Esophagus squamous epithelium (tissue), 5 donors: ENCODE measurements at regions not wholly inside any gene's neighbourhood (a gene's known extent, or its start where the extent isn't known, plus 50 kb on each side); places are given as distances from the start of the nearest gene placed in this dataset.

Source experiments
- DNase-seq: peaks from one replicate; lab custom pipeline; 2025; lab: John Stamatoyannopoulos, UW
- H3K27ac ChIP-seq, 4 donors: fragments of 200-600 bp; sonication (generic); one replicate each; pipeline ENCODE4 v1.5.1; 2016 to 2019; ENCODE audit warnings: mild to moderate bottlenecking in 1 of 4
- H3K27me3 ChIP-seq, 4 donors: fragments of 200-600 bp; sonication (generic); 1 replicate in 3 of 4; 2 replicates in 1 of 4; pipeline versions ENCODE4 v1.5.1 to v1.6.0; 2017 to 2021; ENCODE audit warnings: antibody characterized with exemption in 1 of 4
- H3K36me3 ChIP-seq, 3 donors: fragments of 200-600 bp; sonication (generic); one replicate each; pipeline ENCODE4 v1.5.1; 2016 to 2019
- H3K4me1 ChIP-seq, 3 donors: fragments of 200-600 bp; sonication (generic); one replicate each; pipeline ENCODE4 v1.5.1; 2017 to 2019
- H3K4me3 ChIP-seq, 4 donors: fragments of 200-600 bp; sonication (generic); 1 replicate in 3 of 4; 2 replicates in 1 of 4; pipeline ENCODE4 v1.5.1; 2016 to 2019; ENCODE audit warnings: mild to moderate bottlenecking in 2 of 4, moderate library complexity in 1 of 4
- H3K9me3 ChIP-seq, 3 donors: fragments of 200-600 bp; sonication (generic); one replicate each; pipeline ENCODE4 v1.5.1; 2016 to 2019
- CTCF ChIP-seq, 6 experiments: fragments of 450-650 bp in 4 of 6; fragments of 200-600 bp in 2 of 6; sonication (generic) in 2 of 6; IDR thresholded peaks; one replicate each; pipeline ENCODE4 v1.5.1; 2016 to 2019; ENCODE audit warnings: antibody characterized with exemption in 6 of 6, mild to moderate bottlenecking in 4 of 6, moderate library complexity in 4 of 6
- POLR2A ChIP-seq, 4 donors: fragments of 450-650 bp; IDR thresholded peaks; one replicate each; pipeline ENCODE4 v1.6.1; 2017; ENCODE audit warnings: antibody characterized with exemption in 4 of 4, mild to moderate bottlenecking in 4 of 4, moderate library complexity in 3 of 4
- WGBS, 2 donors: methylation state at CpG; one replicate each; pipeline ENCODE4 v1.1.5; 2018; 5-methylcytosine and 5-hydroxymethylcytosine counted together
- intact Hi-C: fragments of 100-400 bp; cut with DNase I; formaldehyde crosslinking; loops from one replicate; pipeline ENCODE4 v1.15.0; 2022
- donor health status: DM: yes; HTN: yes; CAD: no.

GRCh38 chr2:239671916-239672849 is 271.4 kb upstream of the HDAC4 start:
- H3K4me3 ChIP-seq = no peak overlapping the region
- H3K27me3 ChIP-seq = peaks cover 0 to 5% (median 0%) of the 10 kb centered on the region in 4 donors
- no peaks in the 10 kb centered on the region for H3K36me3 ChIP-seq
- H3K27ac ChIP-seq = no peak overlapping the region
- H3K9me3 ChIP-seq = no peaks in the 10 kb centered on the region
- no peak for DNase-seq
- TF ChIP-seq CTCF (IDR thresholded peaks at IDR 0.05) (no peak), POLR2A (IDR thresholded peaks at IDR 0.05) (no peak)
- WGBS, 2 donors = 85 to 88% methylated on average over 17 of the region's 18 CpGs
- no peaks in the 10 kb centered on the region for H3K4me1 ChIP-seq
- intact Hi-C loops = no loop called here

GRCh38 chr2:239671471-239671870 is 270.7 kb upstream of the HDAC4 start:
- 80 to 85% methylated on average over 7 to 10 of the region's 10 CpGs for WGBS, 2 donors
- Histone ChIP-seq H3K36me3 (no peaks in the 10 kb centered on the region), H3K4me1 (peaks cover 0 to 7% (median 0%) of the 10 kb centered on the region in 3 donors), H3K9me3 (no peaks in the 10 kb centered on the region), H3K27me3 (no peaks in the 10 kb centered on the region), H3K27ac (no peak overlapping the region), H3K4me3 (no peak overlapping the region)
- intact Hi-C loops = no loop called here
- DNase-seq = no peak
- no peak for TF ChIP-seq POLR2A (IDR thresholded peaks at IDR 0.05)
- TF ChIP-seq CTCF (IDR thresholded peaks at IDR 0.05) = no peak

GRCh38 chr2:239670463-239671120 is 269.8 kb upstream of the HDAC4 start:
- TF ChIP-seq CTCF (IDR thresholded peaks at IDR 0.05) (no peak), POLR2A (IDR thresholded peaks at IDR 0.05) (no peak)
- DNase-seq = no peak
- Histone ChIP-seq H3K27ac (no peak overlapping the region), H3K4me1 (peaks cover 0 to 9% (median 0%) of the 10 kb centered on the region in 3 donors), H3K36me3 (no peaks in the 10 kb centered on the region), H3K9me3 (no peaks in the 10 kb centered on the region), H3K27me3 (peaks cover 0 to 8% (median 0%) of the 10 kb centered on the region in 4 donors), H3K4me3 (no peak overlapping the region)
- 90% methylated on average over 7 of the region's 7 CpGs; no CpG with 5 or more reads in 1 of the 2 donors for WGBS, 2 donors
- intact Hi-C loops = no loop called here

GRCh38 chr2:239669899-239670460 is 269.2 kb upstream of the HDAC4 start:
- Histone ChIP-seq H3K27ac (no peak overlapping the region), H3K4me1 (peaks cover 0 to 9% (median 0%) of the 10 kb centered on the region in 3 donors), H3K9me3 (no peaks in the 10 kb centered on the region), H3K27me3 (peaks cover 0 to 8% (median 0%) of the 10 kb centered on the region in 4 donors), H3K36me3 (no peaks in the 10 kb centered on the region), H3K4me3 (no peak overlapping the region)
- intact Hi-C loops = no loop called here
- 88 to 100% methylated on average over 3 to 15 of the region's 17 CpGs for WGBS, 2 donors
- TF ChIP-seq POLR2A (IDR thresholded peaks at IDR 0.05) = no peak
- no peak for TF ChIP-seq CTCF (IDR thresholded peaks at IDR 0.05)
- no peak for DNase-seq
